ENCODE measurements at regions not wholly inside any gene's neighbourhood (a gene's known extent, or its start where the extent isn't known, plus 50 kb on each side); places are given as distances from the start of the nearest gene placed in this dataset.

DNA sequence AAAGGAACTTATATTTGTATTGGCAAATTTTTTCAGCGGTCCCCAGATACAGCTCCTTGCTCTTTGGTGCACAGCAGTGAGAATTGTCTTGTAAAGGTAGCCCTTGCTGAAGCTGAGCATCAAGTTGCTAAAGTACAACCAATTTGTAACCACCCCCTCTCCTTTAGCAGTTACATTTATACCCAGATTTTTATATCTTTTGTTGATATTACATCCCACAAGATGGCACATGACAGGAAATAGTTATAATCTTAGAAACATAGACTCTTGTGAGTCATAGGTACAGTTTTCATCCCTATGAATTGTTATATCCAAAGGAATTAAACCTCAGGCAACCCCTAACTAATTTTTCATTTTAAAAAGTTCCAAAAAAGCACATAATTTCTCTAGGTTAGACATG, 523.0 kb upstream of the SLITRK1 start:
- no peak for DNase-seq

DNA sequence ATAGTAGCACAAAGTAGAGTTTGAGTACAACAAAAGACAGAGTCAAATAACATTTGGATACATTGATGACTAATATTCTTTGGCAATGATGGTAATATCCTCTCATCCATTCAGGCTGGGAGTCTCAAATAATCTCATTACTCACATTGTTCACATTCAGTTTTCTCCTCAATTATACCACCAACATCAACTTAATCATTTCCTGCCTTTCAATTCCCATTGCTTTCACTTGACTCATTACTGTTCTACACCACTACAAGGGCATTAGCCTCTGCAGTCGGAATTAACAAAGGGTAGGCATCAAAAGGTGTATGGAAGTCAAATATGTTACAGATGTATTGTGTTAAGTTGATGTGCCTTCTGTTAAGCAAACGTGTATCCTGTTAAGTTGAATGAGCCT, 518.4 kb upstream of the SLITRK1 start:
- no peak for DNase-seq

- DNase-seq: no peak
Observed at GRCh38 chr13:84399320-84400085, 517.2 kb upstream of the SLITRK1 start.

GRCh38 chr13:84393981-84394625, 511.8 kb upstream of the SLITRK1 start:
- DNase-seq: no peak

DNA sequence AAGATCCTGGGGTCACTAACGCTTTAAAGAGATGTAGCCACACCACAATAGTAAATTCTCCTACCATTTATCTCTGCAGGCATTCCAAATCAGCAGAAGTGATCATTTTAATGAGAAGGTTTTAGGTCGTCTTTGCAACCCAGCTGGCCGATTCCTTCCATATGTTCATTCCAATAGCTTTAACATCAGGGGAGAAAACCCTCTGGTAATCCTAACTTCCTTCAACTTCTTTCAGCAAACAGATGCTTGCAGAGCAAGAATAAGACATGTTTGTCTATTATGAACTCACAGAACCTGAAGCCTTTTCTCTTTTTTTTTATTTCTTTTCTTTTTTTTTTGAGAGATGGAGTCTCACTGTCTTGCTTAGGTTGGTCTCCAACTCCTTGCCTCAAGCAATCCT, 498.6 kb upstream of the SLITRK1 start:
- no peak for DNase-seq

DNA sequence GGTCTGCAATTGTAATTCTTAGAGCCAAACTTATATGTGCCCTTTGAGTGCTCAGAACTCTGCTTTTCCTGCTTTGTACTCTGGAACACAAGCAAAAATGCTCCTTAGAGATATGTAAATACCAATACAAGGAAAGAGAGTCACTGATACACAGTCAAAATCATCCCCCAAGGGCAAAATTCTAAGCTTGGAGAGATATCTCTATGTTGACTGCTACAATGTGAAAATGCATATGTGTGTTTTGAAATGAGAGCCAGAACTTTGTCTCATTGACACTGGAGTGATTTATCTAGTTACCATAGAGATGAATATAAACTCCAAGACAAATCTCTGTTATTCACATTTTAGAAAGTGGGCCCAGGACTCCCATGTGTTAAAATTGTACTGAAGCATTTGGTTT, 494.8 kb upstream of the SLITRK1 start:
- DNase-seq: no peak

DNA sequence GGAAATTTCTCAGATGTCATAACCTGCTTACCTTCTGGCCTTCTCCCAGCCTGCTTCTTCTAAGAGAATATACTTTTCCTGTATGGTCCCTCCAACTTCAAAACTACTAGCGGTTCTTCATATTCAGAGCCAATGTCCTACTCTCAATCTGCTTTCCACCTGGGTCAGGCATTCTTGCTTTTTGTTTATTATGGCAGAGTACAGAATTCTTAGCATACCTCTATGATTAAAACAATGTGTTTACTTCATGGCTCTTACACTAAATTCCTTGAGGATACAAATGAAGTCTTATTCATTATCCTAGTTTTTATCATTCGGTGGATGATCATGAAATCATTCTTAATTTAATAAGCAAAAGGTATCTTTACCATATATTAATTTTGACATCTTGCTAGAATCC, 484.2 kb upstream of the SLITRK1 start:
- no peak for DNase-seq

- no peak for DNase-seq
Observed at GRCh38 chr13:84362777-84363176, 480.5 kb upstream of the SLITRK1 start.

DNA sequence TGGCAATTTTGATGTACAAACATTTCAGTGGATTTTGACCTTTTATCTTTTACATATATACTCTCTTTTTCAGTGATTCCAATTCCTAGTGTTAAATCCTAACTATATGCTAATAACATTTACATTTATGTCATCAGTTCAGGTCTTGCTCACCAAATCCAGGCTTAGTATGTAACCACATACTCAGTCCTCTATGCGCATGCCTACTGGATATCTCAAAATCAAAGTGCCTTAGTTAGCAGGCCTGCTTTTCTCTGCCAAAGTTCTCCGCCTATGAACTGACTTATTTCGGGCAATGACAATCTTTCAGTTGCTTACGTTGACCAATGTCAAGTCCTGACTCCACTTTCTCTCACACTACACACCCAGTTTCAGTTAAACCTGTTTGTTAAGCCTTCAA, 478.5 kb upstream of the SLITRK1 start:
- DNase-seq: no peak

DNA sequence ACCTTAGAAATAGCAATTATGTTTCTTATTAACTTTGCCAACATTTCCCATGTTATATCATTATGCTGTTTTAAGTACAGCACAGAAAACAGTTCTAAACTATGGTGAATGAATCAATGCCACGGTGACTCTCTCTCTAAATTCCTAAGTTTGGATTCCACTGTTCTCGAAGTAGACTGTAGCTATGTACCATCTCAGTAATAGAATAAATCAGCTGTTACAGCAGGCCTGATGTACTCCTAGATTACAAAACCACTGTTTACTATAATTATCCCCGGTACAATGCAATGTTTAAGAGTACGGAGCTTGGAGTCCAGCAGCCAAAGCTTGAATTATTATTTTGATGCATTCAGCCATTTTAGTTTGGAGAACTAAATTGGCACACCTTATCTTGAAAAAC, 476.3 kb upstream of the SLITRK1 start:
- DNase-seq: no peak

DNA sequence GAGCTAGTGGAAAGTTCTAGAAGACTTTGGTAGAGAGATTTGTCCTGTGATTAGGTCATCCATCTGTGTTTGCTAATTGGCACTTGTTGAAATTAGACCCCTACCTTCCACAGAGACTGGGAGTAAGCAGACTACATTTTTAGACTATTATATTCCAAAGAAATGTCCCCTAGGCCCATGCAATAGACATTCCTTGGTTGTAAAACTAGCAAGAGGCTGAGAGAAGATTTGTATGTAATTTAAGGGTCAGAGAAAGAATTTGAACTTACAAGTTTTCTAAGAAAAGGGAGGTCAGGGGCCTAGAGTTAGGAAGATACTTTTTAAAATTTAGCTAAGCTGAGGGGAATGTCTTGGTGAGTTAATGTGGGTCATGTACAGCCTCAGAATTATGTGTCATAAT, 470.7 kb upstream of the SLITRK1 start:
- DNase-seq: no peak

GRCh38 chr13:84339456-84339855, 457.2 kb upstream of the SLITRK1 start:
- DNase-seq: no peak

- DNase-seq: no peak
Observed at GRCh38 chr13:84332346-84332745, 450.1 kb upstream of the SLITRK1 start.

GRCh38 chr13:84315527-84315926, 433.3 kb upstream of the SLITRK1 start:
- DNase-seq: no peak

- DNase-seq: no peak
Observed at GRCh38 chr13:84303035-84303434, 420.8 kb upstream of the SLITRK1 start.

DNA sequence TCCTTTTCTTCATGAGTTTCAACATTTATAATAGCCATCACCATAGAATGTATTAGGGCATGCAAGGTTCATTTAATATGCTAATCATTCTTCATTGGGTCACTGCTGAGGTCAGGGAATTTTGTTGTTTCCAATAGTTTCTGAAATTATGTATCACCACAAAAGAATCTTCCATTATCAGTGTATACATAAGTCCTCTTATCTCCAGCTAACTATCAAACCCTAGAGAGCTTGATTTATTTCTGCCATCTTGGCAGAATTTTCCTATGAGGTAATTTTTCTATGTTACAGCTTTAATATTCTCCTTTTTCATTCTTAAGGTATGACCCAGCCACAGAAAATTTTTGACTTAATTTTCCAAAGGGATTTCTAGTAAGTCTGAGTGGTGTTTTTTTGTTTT, 415.0 kb upstream of the SLITRK1 start:
- no peak for DNase-seq

- no peak for DNase-seq
Observed at GRCh38 chr13:84296401-84296800, 414.1 kb upstream of the SLITRK1 start.

- no peak for DNase-seq
Observed at GRCh38 chr13:84294576-84294975, 412.3 kb upstream of the SLITRK1 start.

- no peak for DNase-seq
Observed at GRCh38 chr13:84290386-84290785, 408.1 kb upstream of the SLITRK1 start.

DNA sequence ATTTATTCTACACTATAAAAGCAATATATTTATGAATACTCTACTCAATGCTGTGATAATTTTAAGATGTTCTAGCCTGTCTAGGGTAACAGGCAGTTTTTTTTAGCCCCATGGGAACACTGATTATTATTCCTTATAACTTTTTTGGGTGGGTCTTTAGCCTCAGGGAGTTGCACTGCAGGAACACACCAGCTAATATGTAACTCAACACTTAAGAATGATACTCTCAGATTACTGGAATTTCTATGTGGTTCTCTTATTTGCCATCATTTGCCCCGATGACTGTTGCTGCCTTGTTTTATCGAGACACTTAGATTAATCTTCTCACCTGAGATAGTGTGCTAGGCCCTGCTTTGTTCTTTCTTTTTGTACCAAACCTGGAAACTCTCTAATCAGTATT, 396.9 kb upstream of the SLITRK1 start:
- no peak for DNase-seq

GRCh38 chr13:84272877-84273562, 390.7 kb upstream of the SLITRK1 start:
- DNase-seq: no peak

- DNase-seq: no peak
Observed at GRCh38 chr13:84265257-84265764, 383.0 kb upstream of the SLITRK1 start.

DNA sequence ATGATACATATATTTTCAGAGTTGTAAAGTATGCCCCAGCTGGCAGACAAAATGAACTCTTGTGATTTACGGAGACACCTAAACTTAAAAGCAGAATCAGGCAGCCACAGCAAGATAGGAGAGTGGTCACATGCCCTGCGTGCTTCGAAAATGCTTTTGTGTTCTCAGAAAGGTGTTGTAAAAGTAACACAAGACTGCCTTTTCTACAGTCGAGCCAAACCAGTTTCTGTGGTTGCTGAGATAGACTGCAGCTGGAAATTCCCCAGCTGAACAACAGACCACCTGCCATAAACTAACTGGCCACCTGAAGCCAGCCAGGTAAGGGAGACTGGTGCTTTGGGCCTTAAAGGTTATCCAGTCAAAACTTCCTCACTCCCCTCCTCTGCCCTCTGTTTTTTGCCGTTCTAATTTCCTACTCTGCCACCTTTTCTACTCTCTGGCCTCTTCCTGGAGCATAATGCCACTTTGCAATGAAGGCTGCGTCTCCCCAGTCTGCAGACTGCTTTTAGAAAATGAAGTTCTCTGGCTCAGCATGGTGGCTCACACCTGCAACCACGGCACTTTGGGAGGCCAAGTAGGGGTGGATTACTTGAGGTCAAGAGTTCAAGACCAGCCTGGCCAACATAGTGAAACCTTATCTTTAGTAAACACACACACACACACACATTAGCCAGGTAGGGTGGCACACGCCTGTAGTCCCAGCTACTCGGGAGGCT, 381.2 kb upstream of the SLITRK1 start:
- no peak for DNase-seq

All from stimulated activated CD4-positive, alpha-beta T cell treated with anti-CD3 and anti-CD28 coated beads, Interleukin-15, amount 100 ng/mL, for 24 hours (primary cell).